Stomach (tissue), 4 donors: ENCODE measurements at regions not wholly inside any gene's neighbourhood (a gene's known extent, or its start where the extent isn't known, plus 50 kb on each side); places are given as distances from the start of the nearest gene placed in this dataset.

Experiments used
- CTCF ChIP-seq, 7 experiments: fragments of 450-650 bp in 4 of 7; fragments of 200-600 bp in 3 of 7; sonication (generic) in 3 of 7; IDR thresholded peaks; one replicate each; pipeline ENCODE4 v1.5.1; 2016 to 2019; ENCODE audit warnings: antibody characterized with exemption in 7 of 7, control low read depth in 2 of 7, mild to moderate bottlenecking in 1 of 7
- EP300 ChIP-seq: sonication (generic); formaldehyde crosslinking; IDR thresholded peaks from one replicate; pipeline ENCODE4 v1.6.1; 2017; ENCODE audit warnings: antibody characterized with exemption
- POLR2A ChIP-seq, 4 donors: fragments of 450-650 bp; IDR thresholded peaks; one replicate each; pipeline ENCODE4 v1.6.1; 2016; ENCODE audit warnings: antibody characterized with exemption in 4 of 4, control low read depth in 2 of 4, mild to moderate bottlenecking in 1 of 4, moderate library complexity in 1 of 4
- POLR2AphosphoS5 ChIP-seq, 3 donors: sonication (generic); formaldehyde crosslinking; IDR thresholded peaks; one replicate each; pipeline ENCODE4 v1.6.1; 2016; ENCODE audit warnings: antibody characterized with exemption in 3 of 3

- TF ChIP-seq POLR2A (IDR thresholded peaks at IDR 0.05) (no peak), CTCF (IDR thresholded peaks at IDR 0.05) (no peak), EP300 (no peak), POLR2AphosphoS5 (IDR thresholded peaks at IDR 0.05) (no peak)
These were observed 266.1 kb upstream of the RIOK2 start for GRCh38 chr5:97449172-97449571.
